Activated naive CD4-positive, alpha-beta T cell treated with anti-CD3 and anti-CD28 coated beads, Interleukin-2, amount 50 U/mL, for 24 hours (primary cell): ENCODE measurements at regions not wholly inside any gene's neighbourhood (a gene's known extent, or its start where the extent isn't known, plus 50 kb on each side); places are given as distances from the start of the nearest gene placed in this dataset.
"Not testable (repeated sequence)": the region's sequence is repeated elsewhere in the genome, so short reads cannot be mapped to it uniquely, and the experiment has no call there.

Source experiments
- H3K27ac Mint-ChIP-seq: one replicate; pipeline ENCODE4 v1.8.0; 2021; ENCODE audit warnings: mild to moderate bottlenecking, mixed read lengths
- H3K27me3 Mint-ChIP-seq: one replicate; pipeline ENCODE4 v1.8.0; 2021; ENCODE audit warnings: mixed read lengths
- H3K36me3 Mint-ChIP-seq: one replicate; pipeline ENCODE4 v1.8.0; 2021; ENCODE audit warnings: mixed read lengths
- H3K4me1 Mint-ChIP-seq: one replicate; pipeline ENCODE4 v1.8.0; 2021; ENCODE audit warnings: mixed read lengths
- H3K4me3 Mint-ChIP-seq: one replicate; pipeline ENCODE4 v1.8.0; 2021; ENCODE audit warnings: mild to moderate bottlenecking, mixed read lengths
- H3K9me3 Mint-ChIP-seq: one replicate; pipeline ENCODE4 v1.8.0; 2021; ENCODE audit warnings: mixed read lengths

DNA sequence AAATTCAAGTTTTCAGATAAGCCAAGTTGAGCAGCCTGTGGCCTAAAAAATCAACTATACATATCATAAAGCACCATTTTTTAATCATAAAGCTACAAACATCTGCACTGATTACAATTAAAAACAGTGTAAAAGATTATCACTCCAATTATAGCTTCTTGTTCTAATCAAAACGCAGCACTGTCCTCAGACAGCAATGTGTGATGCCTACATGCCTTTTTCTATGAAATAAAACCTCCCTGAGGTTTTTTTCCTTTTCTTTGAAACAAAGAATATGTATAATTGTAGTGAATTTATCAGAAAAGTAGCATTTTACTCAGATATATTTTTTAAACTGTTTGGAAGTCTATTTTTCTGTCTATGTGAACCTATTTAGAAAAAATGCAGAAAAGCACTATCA is 366.1 kb upstream of the CCNH start:
- Mint-ChIP-seq H3K27ac (no peak overlapping the region), H3K36me3 (no peaks in the 10 kb centered on the region), H3K27me3 (peaks cover 30% of the 10 kb centered on the region), H3K4me3 (no peak overlapping the region), H3K9me3 (no peaks in the 10 kb centered on the region), H3K4me1 (no peaks in the 10 kb centered on the region)

DNA sequence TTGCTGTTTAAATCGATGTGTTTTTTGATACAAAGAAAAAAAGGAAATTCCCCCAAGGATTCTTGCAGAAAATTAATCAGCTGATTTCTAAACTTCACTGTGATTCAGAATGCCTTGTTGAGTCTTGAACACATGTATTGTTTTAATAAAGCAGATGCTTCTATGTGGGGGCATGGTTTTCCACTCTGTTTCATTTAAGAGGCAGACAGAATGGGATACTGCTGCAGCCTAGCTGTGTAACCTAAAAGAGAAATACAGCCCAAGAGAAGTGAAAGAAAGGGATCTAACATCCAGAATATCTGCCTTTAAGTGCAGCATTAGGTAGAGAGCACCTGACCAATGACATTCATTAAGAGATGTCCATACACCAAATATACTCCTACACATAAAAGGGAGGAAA is 365.1 kb upstream of the CCNH start:
- no peaks in the 10 kb centered on the region for H3K9me3 Mint-ChIP-seq
- H3K4me3 Mint-ChIP-seq, result no peak overlapping the region
- peaks cover 29% of the 10 kb centered on the region for H3K27me3 Mint-ChIP-seq
- H3K27ac Mint-ChIP-seq, result no peak overlapping the region
- no peaks in the 10 kb centered on the region for H3K36me3 Mint-ChIP-seq
- H3K4me1 Mint-ChIP-seq, result no peaks in the 10 kb centered on the region

DNA sequence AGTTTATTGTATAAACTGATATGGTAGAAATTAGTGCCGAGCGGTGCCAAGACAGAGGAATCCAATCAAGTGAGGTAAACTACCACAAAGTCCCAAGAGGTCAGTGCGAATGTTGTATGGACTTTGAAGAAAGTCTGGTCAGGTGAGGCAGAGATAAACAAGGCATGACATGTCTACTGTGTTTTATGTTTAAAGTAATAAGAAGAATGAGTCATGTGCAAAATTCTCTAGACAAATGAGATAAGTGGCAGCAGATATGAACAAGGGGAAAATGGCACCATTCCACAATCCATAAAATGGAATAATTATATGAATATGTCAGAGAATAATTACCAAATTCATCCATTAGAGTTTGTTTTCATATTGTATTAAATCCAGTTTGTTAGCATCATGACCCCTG is 364.1 kb upstream of the CCNH start:
- H3K27me3 Mint-ChIP-seq, result peaks cover 22% of the 10 kb centered on the region

DNA sequence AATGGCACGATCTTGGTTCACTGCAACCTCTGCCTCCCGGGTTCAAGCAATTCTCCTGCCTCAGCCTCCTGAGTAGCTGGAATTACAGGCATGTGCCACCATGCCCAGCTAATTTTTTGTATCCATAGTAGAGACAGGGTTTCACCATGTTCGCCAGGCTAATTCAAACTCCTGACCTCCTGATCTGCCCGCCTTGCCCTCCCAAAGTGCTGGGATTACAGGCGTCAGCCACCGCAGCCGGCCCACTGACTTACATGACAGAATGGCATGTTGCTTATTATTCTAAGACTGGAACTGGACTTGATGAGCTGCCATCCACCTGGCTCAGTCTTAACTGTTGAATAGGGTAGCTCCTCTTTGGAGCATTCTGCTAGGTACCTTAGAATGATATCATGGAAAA is 363.6 kb upstream of the CCNH start:
- H3K36me3 Mint-ChIP-seq, H3K4me1 Mint-ChIP-seq, H3K4me3 Mint-ChIP-seq, H3K9me3 Mint-ChIP-seq, H3K27ac Mint-ChIP-seq: not testable (repeated sequence)
- peaks cover 21% of the 10 kb centered on the region for H3K27me3 Mint-ChIP-seq

More for the DNA sequence above, 364.1 kb upstream of the CCNH start:
- Mint-ChIP-seq H3K27ac (no peak overlapping the region), H3K4me1 (no peaks in the 10 kb centered on the region), H3K36me3 (no peaks in the 10 kb centered on the region), H3K4me3 (no peak overlapping the region), H3K9me3 (no peaks in the 10 kb centered on the region)

DNA sequence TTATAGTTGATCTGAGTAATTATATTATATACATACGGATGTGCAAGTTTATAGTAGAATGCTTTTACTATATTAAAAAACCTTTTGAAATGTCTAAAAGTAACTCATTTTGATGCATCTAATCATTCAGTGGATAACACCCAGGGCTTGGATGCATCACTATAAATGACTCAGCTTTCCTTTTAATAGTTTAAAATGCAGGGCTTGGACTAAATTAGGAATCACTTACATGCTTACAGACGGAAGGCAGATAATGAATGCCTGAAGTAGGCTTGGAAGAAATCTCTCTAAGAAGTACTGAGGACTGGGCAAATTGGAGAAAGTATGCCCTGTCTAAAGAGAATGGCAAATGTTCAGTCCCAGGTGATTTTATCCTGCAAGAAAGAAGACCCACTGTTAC is 362.5 kb upstream of the CCNH start:
- Mint-ChIP-seq H3K36me3 (no peaks in the 10 kb centered on the region), H3K4me3 (no peak overlapping the region), H3K4me1 (no peaks in the 10 kb centered on the region), H3K27me3 (peaks cover 24% of the 10 kb centered on the region), H3K9me3 (no peaks in the 10 kb centered on the region), H3K27ac (no peak overlapping the region)

DNA sequence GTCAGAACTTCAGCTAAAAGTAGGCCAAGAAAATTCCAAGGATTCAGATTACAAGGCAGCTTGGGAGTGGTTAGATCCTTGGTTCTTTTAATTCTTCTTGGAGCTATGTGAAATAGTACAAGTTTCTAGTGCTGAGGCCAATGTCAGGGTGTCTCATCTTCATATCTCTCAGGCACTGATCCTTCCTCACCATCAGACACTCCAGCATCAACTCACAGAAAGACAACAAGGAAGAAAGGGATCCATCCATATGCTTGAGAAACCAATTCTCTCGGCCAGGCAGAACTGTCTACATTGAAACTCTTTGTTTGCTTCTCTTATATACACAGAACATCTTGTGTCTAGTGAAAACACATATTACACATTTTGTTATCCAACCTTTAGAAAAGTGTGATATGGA is 362.1 kb upstream of the CCNH start:
- Mint-ChIP-seq H3K4me1 (no peaks in the 10 kb centered on the region), H3K4me3 (no peak overlapping the region), H3K36me3 (no peaks in the 10 kb centered on the region), H3K27me3 (peaks cover 24% of the 10 kb centered on the region), H3K9me3 (no peaks in the 10 kb centered on the region), H3K27ac (no peak overlapping the region)

DNA sequence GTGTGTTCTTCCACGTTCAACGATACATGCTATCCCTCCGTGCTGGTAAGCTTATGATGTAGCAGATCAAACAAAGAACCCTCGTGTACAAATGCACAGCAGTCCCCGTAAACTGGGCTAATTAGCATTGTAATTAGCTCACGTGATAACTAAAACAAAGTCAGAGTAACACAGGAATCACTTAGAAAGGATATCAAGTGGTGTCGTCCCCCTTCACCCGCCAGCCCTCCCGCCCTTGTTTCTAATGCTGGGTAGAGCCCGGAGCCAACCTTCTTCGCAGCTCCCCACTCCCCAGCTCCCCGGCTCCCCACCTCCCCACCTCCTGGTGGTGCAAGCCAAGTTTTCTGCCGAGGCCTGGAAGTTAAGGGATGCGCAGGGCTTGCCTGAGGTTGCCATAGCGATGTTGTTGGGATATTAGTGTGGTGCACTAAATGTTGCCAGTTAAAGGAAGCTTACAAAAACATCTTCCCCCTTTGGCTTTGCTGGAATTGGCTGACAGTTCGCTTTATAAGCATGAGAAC is 357.9 kb upstream of the CCNH start:
- no peak overlapping the region for H3K27ac Mint-ChIP-seq
- H3K9me3 Mint-ChIP-seq, result no peaks in the 10 kb centered on the region
- H3K27me3 Mint-ChIP-seq, result peaks cover 22% of the 10 kb centered on the region
- no peaks in the 10 kb centered on the region for H3K36me3 Mint-ChIP-seq
- no peak overlapping the region for H3K4me3 Mint-ChIP-seq
- H3K4me1 Mint-ChIP-seq, result no peaks in the 10 kb centered on the region

DNA sequence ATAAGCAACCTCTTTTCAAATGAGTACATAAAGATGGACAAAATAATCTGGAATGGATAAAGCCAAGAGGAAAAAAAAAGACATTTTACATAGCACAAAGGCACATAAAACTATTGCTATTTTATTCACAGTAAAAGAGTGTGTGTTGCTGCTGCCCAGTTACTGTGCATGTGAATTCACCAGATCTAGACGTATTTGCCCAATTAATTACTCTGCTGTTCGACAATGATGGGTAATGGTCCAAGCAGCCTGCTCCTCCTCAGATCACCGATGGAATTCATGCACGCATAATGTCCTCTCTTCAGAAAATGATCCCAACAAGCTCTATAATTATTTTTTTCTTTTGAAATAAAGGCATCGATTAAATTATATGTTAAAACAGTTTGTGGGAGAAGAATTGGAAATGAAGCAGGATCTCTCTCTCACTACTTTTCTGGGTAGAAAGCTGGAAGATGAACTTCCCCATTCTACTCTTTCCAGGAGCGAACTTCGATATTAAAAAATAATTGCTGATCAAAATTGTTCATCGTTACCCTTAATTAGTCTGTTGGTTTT is 357.4 kb upstream of the CCNH start:
- Mint-ChIP-seq H3K36me3 (no peaks in the 10 kb centered on the region), H3K4me1 (no peaks in the 10 kb centered on the region), H3K4me3 (no peak overlapping the region), H3K9me3 (no peaks in the 10 kb centered on the region), H3K27me3 (peaks cover 22% of the 10 kb centered on the region), H3K27ac (no peak overlapping the region)

DNA sequence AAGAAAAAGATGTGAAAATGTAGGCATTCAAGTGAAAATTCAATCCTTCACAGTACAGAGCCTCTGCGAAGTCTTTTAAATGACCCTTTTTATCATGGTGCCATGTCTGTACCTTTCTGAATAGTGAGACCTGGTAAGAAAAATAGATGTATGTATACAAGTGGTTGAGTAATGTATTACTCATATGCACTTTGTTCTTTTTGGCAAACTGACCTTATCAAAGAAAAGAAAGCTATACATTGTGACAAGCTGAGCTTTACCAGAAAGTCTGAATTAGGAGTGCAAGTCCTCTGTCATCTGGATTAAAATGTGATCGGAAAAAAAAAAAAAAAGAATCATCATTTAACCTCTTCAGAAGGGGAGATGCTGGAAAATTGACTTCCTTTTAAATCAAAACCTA is 356.4 kb upstream of the CCNH start:
- H3K27ac Mint-ChIP-seq, result no peak overlapping the region
- no peak overlapping the region for H3K4me3 Mint-ChIP-seq
- H3K27me3 Mint-ChIP-seq, result peaks cover 22% of the 10 kb centered on the region
- no peaks in the 10 kb centered on the region for H3K4me1 Mint-ChIP-seq
- H3K9me3 Mint-ChIP-seq, result no peaks in the 10 kb centered on the region
- no peaks in the 10 kb centered on the region for H3K36me3 Mint-ChIP-seq

DNA sequence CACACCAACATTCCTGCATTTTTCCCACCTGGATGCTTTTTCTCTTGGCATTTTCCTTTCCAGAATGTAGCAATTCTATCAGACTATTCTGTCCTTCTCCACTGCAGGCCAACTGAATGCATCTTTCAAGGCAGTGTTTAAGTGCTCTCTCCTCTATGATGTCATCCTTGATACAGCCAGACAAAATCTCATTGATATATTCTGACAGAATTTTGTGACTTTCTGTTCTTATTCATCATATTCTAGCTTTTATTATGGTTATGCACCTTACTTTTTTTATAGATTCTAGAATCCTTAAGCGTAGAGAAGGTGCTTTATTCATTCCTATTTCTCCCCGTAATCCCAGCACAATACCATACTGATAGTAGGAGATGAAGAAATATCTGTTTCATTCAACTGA is 355.5 kb upstream of the CCNH start:
- Mint-ChIP-seq H3K27ac (no peak overlapping the region), H3K4me3 (no peak overlapping the region), H3K4me1 (no peaks in the 10 kb centered on the region), H3K27me3 (peaks cover 19% of the 10 kb centered on the region), H3K9me3 (no peaks in the 10 kb centered on the region), H3K36me3 (no peaks in the 10 kb centered on the region)

DNA sequence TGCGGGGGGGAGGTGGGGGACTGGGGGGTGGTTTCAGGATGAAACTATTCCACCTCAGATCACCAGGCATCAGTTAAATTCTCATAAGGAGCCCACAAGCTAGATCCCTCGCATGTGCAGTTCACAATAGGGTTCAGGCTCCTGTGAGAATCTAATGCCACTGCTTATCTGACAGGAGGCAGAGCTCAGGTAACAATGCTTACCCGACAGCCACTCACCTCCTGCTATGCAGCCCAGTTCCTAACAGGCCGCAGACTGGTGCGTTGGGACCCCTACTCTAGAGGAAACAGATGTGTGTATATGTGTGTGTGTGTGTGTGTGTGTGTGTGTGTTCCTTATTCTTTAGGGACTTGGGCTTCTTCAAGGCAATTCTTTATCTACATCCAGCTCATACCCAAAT is 352.3 kb upstream of the CCNH start:
- H3K27me3 Mint-ChIP-seq, result peaks cover 13% of the 10 kb centered on the region
- H3K27ac Mint-ChIP-seq, result no peak overlapping the region
- no peaks in the 10 kb centered on the region for H3K4me1 Mint-ChIP-seq
- H3K36me3 Mint-ChIP-seq, result no peaks in the 10 kb centered on the region
- no peaks in the 10 kb centered on the region for H3K9me3 Mint-ChIP-seq
- no peak overlapping the region for H3K4me3 Mint-ChIP-seq

DNA sequence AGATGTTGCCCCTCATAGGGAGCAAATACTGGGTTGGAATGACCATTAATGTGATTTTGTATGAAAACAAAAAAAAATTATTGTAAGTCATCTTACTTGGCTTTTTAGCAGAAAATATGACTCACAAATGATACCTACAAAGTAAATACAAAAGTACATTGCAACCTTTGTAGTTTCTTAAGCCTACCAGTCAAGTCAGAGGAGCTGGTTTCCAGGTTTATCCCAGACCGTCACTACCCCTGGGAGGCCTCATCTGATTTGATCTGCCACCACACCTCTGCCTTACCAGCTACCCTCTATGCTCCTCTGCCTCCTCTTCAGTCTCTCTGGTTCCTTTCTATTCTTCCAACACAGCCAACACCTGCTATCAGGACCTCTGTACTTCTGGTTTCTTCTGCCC is 349.9 kb upstream of the CCNH start:
- Mint-ChIP-seq H3K9me3 (no peaks in the 10 kb centered on the region), H3K27me3 (peaks cover 5% of the 10 kb centered on the region), H3K4me3 (no peak overlapping the region), H3K4me1 (no peaks in the 10 kb centered on the region), H3K36me3 (no peaks in the 10 kb centered on the region), H3K27ac (no peak overlapping the region)

DNA sequence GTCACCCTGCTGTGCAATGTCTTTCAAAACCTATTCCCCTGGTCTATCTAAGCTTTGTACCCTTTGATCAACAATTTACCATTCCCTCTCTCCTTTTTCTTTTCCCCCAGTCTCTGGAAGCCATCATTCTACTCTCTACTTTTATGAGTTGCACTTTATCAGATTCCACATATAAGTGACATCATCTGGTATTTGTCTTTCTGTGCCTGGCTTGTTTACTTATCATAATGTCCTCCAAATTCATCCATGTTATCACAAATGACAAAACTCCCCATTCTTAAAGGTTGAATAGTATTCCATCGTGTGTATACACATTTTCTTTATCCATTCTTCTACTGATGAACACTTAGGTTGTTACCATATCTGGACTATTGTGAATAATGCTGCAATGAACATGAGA is 344.2 kb upstream of the CCNH start:
- H3K36me3 Mint-ChIP-seq, result no peaks in the 10 kb centered on the region
- no peak overlapping the region for H3K4me3 Mint-ChIP-seq
- H3K27me3 Mint-ChIP-seq, result peaks cover 5% of the 10 kb centered on the region
- no peaks in the 10 kb centered on the region for H3K9me3 Mint-ChIP-seq
- H3K27ac Mint-ChIP-seq, result no peak overlapping the region
- no peaks in the 10 kb centered on the region for H3K4me1 Mint-ChIP-seq

DNA sequence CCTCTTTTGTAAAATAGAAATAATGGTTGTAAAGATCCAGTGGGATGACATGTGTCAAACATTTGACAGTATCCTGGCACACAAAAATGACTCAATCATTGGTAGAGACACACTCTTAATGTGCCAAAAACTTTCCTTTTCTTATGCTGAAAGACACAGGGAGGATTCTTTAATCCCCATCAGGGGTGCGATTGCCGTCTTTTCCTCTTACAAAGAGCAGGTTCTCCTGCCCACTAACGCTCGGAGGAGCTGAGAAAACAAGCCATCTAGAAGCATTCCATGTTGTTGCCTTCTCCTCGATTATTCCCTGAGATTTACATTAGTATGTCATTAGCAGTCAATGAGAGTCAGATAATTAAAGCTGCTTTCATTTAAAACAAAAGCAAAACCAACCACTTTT is 342.6 kb upstream of the CCNH start:
- no peaks in the 10 kb centered on the region for H3K36me3 Mint-ChIP-seq
- H3K27ac Mint-ChIP-seq, result no peak overlapping the region
- H3K27me3 Mint-ChIP-seq, result peaks cover 10% of the 10 kb centered on the region
- H3K4me1 Mint-ChIP-seq, result no peaks in the 10 kb centered on the region
- H3K9me3 Mint-ChIP-seq, result no peaks in the 10 kb centered on the region
- H3K4me3 Mint-ChIP-seq, result no peak overlapping the region

DNA sequence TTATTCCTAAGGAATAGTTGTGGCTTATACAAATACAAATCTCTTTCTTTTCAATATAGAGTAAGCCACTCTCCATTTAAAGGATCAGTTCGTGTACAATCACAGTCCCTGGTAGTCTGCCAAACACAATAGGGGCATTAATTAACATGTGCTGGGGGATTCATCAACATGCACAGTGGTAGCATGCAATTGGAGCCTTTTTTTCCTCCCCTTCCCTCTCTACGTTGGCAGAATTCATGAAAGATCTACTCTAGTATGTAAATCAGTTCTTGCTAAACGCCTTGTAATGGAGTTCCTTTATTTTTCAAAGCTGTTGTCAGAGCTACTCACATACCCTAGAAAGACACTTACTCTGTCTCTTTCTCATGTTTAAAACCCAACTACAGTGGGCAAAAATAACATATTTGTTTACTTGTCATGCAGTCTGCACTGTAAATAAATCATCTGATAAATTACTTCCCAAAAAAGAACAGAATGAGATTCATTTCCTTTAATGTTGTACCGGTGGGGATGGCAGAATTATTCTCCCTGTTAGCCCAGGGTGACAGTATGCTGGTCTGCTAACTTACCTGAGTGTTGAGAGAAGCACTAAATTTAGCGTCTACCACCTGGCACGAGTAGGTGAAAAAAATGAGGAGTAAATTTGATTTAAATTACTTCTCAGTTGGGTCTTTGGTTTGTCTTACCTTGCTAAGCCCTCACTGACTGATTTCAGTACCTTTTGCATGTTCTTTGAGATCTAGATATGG is 341.5 kb upstream of the CCNH start:
- Mint-ChIP-seq H3K4me3 (no peak overlapping the region), H3K36me3 (no peaks in the 10 kb centered on the region), H3K9me3 (no peaks in the 10 kb centered on the region), H3K4me1 (no peaks in the 10 kb centered on the region), H3K27ac (no peak overlapping the region), H3K27me3 (peaks cover 10% of the 10 kb centered on the region)

DNA sequence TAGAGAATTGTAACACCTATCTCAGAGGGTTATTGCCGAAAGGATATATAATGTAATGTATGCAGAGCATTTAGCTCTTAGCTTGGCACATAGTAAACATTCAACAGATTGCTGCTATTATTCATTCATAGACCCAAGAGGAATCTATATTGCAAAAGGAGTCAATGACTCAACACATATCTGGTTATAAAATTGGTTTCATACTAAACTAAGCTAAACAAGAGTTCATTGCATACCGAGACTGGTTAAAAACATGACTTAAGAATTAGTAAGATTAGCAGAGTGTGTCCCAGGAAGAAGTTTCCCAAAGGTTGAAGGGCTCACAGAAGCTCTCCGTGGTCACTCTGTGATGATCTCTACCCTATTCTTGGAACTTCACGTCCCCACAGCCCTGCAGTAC is 339.6 kb upstream of the CCNH start:
- peaks cover 10% of the 10 kb centered on the region for H3K27me3 Mint-ChIP-seq
- no peaks in the 10 kb centered on the region for H3K9me3 Mint-ChIP-seq
- H3K4me1 Mint-ChIP-seq, result no peaks in the 10 kb centered on the region
- no peak overlapping the region for H3K27ac Mint-ChIP-seq
- H3K36me3 Mint-ChIP-seq, result no peaks in the 10 kb centered on the region
- no peak overlapping the region for H3K4me3 Mint-ChIP-seq

DNA sequence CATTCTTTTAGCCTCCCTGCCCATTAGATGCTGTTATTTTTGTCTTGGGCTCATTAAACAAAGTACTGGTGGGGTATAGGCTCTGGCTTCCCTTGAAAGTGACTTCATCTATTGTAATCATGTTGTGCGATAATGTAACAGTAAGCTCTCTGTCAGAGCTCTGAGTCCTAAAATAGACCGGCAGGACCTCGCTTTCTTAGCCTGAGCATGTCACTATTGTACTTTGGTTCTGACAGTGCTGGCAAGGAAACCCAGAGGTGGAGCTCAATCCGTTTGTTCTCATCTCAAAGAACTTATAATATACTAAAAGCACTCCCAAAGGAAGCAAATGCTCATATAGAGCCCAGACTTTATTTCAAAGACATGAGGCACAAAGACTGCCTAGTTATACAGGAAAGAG is 339.1 kb upstream of the CCNH start:
- Mint-ChIP-seq H3K4me1 (no peaks in the 10 kb centered on the region), H3K9me3 (no peaks in the 10 kb centered on the region), H3K36me3 (no peaks in the 10 kb centered on the region), H3K27ac (no peak overlapping the region), H3K4me3 (no peak overlapping the region), H3K27me3 (peaks cover 9% of the 10 kb centered on the region)
